ENCODE measurements at regions not wholly inside any gene's neighbourhood (a gene's known extent, or its start where the extent isn't known, plus 50 kb on each side); places are given as distances from the start of the nearest gene placed in this dataset.

DNA sequence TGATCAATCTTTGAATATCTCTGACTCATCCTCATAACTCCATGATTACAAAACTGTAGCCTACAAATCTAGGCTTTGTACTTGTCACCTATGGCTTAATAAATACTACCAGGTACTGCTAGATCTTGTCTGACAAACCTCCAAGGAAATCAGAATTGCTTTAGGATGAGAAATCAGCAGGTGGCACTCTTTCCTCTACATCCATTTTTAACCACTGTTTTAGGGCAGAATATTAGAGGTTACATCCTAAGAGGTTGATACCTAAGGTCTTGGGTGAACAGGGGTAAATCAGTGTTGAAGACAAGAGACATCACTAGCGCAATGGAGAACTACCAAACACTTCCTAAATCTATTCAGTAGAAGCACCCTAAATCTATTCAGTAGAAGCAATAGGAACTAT is 63.1 kb upstream of the SOX5 start:
- no peak overlapping the region for H3K27ac ChIP-seq (ENCODE audit: low read length)
- TF ChIP-seq SMC3 (conservative IDR thresholded peaks at IDR 0.05; ENCODE audit: poor library complexity) = no peak
- no peak for TF ChIP-seq EZH2 (IDR thresholded peaks at IDR 0.05; ENCODE audit: borderline replicate concordance, insufficient read depth, low read length, poor library complexity, severe bottlenecking)
- TF ChIP-seq RAD21 (conservative IDR thresholded peaks at IDR 0.05) = peak; percentile 13
- no peak for TF ChIP-seq POLR2AphosphoS5 (IDR thresholded peaks at IDR 0.05)
- H4K20me1 ChIP-seq (ENCODE audit: insufficient read depth) = no peaks in the 10 kb centered on the region

DNA sequence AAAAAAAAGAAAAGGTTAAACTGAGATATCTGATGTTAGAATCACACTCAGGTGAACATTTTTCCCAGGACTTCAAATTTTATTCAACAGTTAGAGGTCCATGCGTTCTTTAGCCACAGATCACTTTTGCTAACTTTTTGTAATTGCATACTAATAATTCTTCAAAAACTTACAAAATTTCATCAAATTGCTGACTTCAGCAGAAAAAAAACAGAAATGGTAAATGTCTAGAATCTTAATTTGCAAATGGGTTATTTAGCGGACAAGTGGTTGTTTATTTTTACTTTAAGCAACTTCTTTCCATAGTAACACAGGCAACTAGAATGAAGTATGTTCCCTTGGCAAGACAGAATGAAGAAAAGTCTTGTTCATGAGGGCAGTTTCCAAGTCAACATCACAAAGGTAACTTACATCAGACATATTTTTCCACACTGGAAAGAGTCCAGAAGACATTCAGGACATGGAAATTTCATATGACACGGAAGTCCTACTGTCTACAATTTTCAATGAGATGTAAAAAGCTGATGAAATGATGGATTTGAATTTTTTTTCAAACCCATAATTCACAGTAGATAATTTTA is 62.5 kb upstream of the SOX5 start:
- no peaks in the 10 kb centered on the region for H3K9me2 ChIP-seq (ENCODE audit: insufficient read depth, low read length)
- no peaks in the 10 kb centered on the region for H3K79me2 ChIP-seq (replicated peaks; ENCODE audit: insufficient read depth, low read length)
- no peaks in the 10 kb centered on the region for H3K9me3 ChIP-seq (ENCODE audit: low read length)
- H3K4me2 ChIP-seq (ENCODE audit: low read length) = no peak overlapping the region
- H3K9ac ChIP-seq (ENCODE audit: low read length) = no peak overlapping the region
- no peak overlapping the region for H2AFZ ChIP-seq (ENCODE audit: low read depth, low read length)
- H3K27ac ChIP-seq (ENCODE audit: low read length) = no peak overlapping the region
- no peaks in the 10 kb centered on the region for H4K20me1 ChIP-seq (ENCODE audit: insufficient read depth)
- no peaks in the 10 kb centered on the region for H3K36me3 ChIP-seq (ENCODE audit: insufficient read depth, low read length)
- no peaks in the 10 kb centered on the region for H3K27me3 ChIP-seq (ENCODE audit: insufficient read depth, low read depth, low read length)
- TF ChIP-seq RAD21 (conservative IDR thresholded peaks at IDR 0.05) (no peak), SMC3 (conservative IDR thresholded peaks at IDR 0.05; ENCODE audit: poor library complexity) (no peak), POLR2AphosphoS5 (IDR thresholded peaks at IDR 0.05) (no peak), MXI1 (conservative IDR thresholded peaks at IDR 0.05; ENCODE audit: poor library complexity, severe bottlenecking) (no peak), EZH2 (IDR thresholded peaks at IDR 0.05; ENCODE audit: borderline replicate concordance, insufficient read depth, low read length, poor library complexity, severe bottlenecking) (no peak), REST (IDR thresholded peaks at IDR 0.05; ENCODE audit: borderline replicate concordance) (no peak), TAF1 (IDR thresholded peaks at IDR 0.05; ENCODE audit: low read depth) (no peak), EP300 (conservative IDR thresholded peaks at IDR 0.05; ENCODE audit: poor library complexity, severe bottlenecking) (no peak)
- TF ChIP-seq, protein P1, sequence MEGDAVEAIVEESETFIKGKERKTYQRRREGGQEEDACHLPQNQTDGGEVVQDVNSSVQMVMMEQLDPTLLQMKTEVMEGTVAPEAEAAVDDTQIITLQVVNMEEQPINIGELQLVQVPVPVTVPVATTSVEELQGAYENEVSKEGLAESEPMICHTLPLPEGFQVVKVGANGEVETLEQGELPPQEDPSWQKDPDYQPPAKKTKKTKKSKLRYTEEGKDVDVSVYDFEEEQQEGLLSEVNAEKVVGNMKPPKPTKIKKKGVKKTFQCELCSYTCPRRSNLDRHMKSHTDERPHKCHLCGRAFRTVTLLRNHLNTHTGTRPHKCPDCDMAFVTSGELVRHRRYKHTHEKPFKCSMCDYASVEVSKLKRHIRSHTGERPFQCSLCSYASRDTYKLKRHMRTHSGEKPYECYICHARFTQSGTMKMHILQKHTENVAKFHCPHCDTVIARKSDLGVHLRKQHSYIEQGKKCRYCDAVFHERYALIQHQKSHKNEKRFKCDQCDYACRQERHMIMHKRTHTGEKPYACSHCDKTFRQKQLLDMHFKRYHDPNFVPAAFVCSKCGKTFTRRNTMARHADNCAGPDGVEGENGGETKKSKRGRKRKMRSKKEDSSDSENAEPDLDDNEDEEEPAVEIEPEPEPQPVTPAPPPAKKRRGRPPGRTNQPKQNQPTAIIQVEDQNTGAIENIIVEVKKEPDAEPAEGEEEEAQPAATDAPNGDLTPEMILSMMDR (IDR thresholded peaks at IDR 0.05; ENCODE audit: poor library complexity, severe bottlenecking) = no peak
- no peaks in the 10 kb centered on the region for H3F3A ChIP-seq (ENCODE audit: insufficient read depth, low read length, poor library complexity, severe bottlenecking)
- H3K4me3 ChIP-seq (ENCODE audit: low read length) = no peak overlapping the region

More for the DNA sequence above, 63.1 kb upstream of the SOX5 start:
- Histone ChIP-seq H3K27me3 (ENCODE audit: insufficient read depth, low read depth, low read length) (no peaks in the 10 kb centered on the region), H3K9me3 (ENCODE audit: low read length) (no peaks in the 10 kb centered on the region), H3K9ac (ENCODE audit: low read length) (no peak overlapping the region), H3K4me3 (ENCODE audit: low read length) (no peak overlapping the region), H3F3A (ENCODE audit: insufficient read depth, low read length, poor library complexity, severe bottlenecking) (no peaks in the 10 kb centered on the region), H2AFZ (ENCODE audit: low read depth, low read length) (no peak overlapping the region), H3K79me2 (replicated peaks; ENCODE audit: insufficient read depth, low read length) (no peaks in the 10 kb centered on the region), H3K9me2 (ENCODE audit: insufficient read depth, low read length) (no peaks in the 10 kb centered on the region), H3K4me2 (ENCODE audit: low read length) (no peak overlapping the region), H3K36me3 (ENCODE audit: insufficient read depth, low read length) (no peaks in the 10 kb centered on the region)
